ENCODE measurements at regions not wholly inside any gene's neighbourhood (a gene's known extent, or its start where the extent isn't known, plus 50 kb on each side); places are given as distances from the start of the nearest gene placed in this dataset.

DNA sequence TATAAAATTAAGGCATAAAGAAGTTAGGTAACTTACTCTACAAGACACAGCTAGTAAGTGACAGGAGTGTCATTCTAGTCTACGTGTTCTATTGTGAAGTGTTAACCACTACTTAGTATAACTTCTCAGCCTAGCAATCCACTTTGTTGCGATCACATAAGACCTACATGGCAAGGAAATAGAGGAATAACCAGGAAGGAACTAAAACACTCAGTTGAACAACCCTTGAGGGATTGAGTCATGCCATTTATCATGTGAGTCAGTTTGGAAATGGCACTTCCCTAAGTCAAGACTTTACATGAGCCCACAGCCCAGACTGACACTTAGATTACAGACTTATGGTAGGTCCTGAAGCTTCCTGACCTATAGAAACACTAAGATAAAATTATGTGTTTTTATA lies 279.5 kb upstream of the PCDH20 start:
- no peak for TF ChIP-seq GATA2 (IDR thresholded peaks at IDR 0.05; ENCODE audit: low read depth, low read length)
- no peak for TF ChIP-seq GATA3 (IDR thresholded peaks at IDR 0.05; ENCODE audit: low read depth, low read length)

DNA sequence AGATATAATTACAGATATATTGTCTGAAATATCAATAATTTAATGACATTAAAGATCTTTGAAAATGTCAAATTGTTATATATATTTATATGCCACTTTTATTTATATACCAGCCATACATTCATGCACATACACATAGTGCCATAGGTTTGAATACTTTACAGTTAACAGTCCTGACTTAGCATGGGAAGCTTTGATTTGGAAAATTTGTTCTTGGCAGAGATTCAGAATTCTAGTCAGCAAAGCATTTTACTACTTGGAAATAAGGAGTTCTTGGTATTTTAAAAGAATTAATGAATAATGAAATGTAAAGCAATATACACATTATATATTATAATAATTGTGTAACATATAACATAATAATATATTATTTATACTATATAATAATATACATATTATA lies 277.0 kb upstream of the PCDH20 start:
- TF ChIP-seq GATA2 (IDR thresholded peaks at IDR 0.05; ENCODE audit: low read depth, low read length) (no peak), GATA3 (IDR thresholded peaks at IDR 0.05; ENCODE audit: low read depth, low read length) (no peak)

DNA sequence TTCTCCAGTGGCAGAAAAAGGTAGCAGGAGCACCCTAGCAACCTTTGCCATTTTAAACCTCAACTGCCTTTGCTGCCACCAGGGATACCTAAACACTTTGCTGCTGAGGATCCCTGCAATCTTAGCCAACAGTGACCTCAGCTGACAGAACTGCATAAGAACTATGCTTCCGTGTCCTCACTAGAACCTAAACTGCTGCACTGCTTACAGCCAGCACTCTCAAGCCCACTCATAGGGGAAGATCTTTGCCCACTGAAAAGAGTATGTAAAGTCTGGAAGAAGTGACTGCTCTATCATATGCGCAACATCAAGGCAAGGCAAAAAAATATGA lies 270.0 kb upstream of the PCDH20 start:
- no peak for TF ChIP-seq GATA3 (IDR thresholded peaks at IDR 0.05; ENCODE audit: low read depth, low read length)
- TF ChIP-seq GATA2 (IDR thresholded peaks at IDR 0.05; ENCODE audit: low read depth, low read length): no peak

DNA sequence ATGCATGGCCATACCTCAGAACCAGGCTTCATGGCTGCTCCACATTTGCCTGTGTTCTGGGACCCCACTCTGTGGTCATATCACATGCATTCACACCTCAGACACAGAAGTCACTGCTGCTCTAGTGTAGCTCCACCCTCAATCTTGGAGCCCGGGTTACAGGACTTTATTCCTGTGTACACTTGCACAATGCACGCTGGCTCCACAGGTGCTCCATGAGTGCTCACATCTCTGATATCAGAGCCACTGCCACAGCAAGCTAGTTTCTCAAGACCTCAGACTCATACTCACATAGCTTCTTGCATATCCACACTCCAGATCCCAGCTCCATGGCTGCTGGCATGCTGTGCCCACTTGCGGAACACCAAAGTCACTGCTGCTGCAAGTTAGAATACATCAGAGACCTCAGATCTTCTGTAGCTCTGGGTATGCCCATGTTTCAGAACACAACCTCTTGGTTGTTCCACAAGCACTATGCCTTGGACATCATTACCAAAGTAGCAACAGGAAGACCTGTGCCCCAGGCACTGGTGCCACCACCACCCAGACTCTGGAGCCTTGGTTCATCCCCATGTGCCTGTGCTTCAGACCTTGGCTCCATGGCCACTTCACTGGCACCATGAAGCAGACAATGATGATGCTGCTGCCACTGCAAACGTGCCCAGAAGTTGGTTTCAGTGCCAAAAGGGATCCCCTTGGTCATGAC lies 269.5 kb upstream of the PCDH20 start:
- TF ChIP-seq GATA3 (IDR thresholded peaks at IDR 0.05; ENCODE audit: low read depth, low read length) (no peak), GATA2 (IDR thresholded peaks at IDR 0.05; ENCODE audit: low read depth, low read length) (no peak)

DNA sequence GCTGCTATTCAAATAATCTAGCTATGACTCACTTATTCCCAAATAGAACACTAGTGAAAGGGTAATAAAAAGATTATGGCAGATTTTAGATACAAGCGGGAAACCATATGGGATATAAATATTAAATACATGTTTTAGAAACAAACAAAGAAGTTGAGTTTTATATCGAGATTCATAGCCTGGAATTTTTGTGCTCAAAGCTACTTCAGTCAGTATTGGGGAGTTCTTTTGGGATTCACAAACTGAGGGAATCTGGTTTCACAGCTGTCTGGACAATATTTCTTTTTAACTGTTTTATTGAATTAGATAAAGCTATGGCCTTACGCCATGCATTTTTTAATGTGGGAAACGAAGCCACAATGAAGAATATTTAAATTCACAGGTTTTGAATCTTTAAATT lies 257.1 kb upstream of the PCDH20 start:
- TF ChIP-seq GATA3 (IDR thresholded peaks at IDR 0.05; ENCODE audit: low read depth, low read length) (no peak), GATA2 (IDR thresholded peaks at IDR 0.05; ENCODE audit: low read depth, low read length) (no peak)

DNA sequence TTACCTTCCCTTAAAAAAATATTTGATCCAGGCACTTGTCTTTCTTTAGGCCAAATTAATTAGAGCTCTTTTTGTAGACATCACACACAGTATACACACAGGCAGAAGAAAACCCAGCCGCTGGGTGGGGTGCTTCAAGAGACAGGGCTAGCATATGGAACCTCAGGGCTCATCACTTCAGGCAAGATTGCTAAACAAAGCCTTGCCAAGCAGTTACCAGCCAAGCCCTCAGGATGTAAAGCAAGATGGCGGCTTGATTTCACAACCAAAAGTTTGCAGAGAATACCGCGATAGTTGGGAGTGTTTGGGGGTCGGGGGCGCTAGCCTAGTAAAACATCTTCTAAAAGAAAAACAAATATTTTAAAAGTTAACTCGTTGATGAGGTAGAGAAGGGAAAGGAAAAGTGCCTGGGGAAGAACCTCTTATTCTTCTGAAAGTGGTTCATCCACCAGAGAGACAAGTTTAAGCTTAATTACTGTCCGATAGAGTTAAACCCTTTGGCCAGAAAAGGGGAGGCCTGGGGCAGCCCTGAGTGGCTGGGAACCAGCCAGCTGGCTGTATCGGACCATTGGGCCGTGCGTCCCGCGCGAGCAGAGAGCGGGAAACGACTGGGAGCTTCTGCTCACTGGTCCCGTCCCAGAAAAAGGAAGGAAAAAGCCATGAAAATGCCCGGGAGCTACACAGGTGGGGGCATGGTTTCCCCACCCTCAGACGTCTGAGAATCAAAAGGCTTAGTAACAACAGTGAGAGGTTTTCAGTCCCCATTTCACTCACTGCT lies 254.9 kb upstream of the PCDH20 start:
- TF ChIP-seq GATA2 (IDR thresholded peaks at IDR 0.05; ENCODE audit: low read depth, low read length) (no peak), GATA3 (IDR thresholded peaks at IDR 0.05; ENCODE audit: low read depth, low read length) (no peak)

DNA sequence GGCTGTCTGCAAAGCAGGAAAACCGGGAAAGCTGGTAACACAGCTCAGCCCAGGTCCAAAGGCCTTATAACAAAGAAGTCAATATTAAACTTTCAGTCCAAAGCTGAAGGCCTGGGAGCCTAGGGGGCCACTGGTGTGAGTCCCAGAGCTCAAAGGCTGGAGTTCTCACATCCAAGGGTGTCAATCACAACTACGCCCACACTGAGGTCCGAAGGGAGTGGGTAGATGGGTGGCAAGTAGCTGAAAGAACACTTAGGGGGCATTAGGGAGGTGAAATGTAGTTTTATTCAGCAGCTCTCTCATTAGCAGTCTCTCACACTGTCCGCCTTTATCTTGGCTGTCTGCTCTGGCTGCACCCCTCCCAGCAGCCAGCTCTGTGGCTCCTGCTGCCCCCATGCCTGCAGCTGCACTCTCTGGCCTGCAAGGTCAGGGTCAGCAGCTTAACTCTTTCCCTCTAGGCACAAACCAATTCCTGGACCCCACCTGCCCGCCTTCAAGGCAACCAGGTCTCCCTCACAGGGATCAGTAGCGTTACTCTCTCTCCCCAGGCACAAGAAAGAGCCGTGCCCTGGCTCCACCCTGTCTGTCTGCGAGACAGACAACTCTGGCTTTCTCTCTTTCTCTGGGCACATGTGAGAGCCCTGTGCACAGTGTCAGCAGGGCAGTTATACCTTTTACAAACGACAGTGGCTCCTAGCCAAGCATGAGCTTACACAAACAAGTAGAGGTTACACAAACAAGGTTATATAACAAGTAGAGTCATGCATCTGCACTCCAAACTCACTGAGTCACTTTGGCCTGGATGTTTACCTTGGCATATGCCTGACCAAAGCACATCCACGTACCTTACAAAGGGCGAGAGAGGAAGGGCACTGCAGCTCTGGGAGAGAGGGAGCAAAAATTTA lies 249.4 kb upstream of the PCDH20 start:
- no peak for TF ChIP-seq GATA2 (IDR thresholded peaks at IDR 0.05; ENCODE audit: low read depth, low read length)
- no peak for TF ChIP-seq GATA3 (IDR thresholded peaks at IDR 0.05; ENCODE audit: low read depth, low read length)

DNA sequence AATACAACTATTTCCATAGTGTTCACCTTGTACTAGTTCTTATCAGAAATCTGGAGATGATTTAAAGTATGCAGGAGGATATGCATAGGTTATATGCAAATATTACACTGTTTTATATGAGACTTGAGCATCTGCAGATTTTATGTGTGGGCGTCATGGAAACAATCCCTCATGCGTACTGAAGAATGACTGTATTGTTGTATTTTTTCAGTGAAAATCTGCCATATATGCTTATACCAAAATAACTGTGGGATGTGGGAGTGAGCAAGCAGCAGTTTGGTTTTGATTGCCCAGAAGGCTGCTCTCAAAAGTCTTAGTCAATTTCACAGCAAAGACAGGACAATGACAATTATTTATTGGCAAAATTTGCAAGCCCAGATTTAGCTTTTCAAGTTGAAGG lies 238.8 kb upstream of the PCDH20 start:
- TF ChIP-seq GATA3 (IDR thresholded peaks at IDR 0.05; ENCODE audit: low read depth, low read length) (no peak), GATA2 (IDR thresholded peaks at IDR 0.05; ENCODE audit: low read depth, low read length) (no peak)

DNA sequence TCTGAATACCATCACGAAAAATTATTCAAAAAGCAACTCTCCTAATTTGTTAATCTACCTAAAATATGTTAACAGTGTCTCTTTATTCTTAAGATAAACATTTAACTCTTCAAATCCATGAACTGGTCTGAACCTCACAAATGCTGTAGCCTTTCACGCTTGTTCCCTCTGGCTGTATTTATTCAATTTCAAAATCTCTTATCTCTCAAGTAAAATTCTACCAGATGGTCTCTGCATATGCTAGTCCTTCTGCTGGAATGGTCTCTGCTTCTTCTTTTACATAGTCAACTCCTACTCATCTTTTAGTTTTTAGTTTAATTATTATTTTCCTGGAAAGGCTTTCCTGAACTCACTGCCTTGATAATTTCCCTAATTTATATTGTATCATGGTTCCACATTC lies 232.9 kb upstream of the PCDH20 start:
- no peak for TF ChIP-seq GATA2 (IDR thresholded peaks at IDR 0.05; ENCODE audit: low read depth, low read length)
- TF ChIP-seq GATA3 (IDR thresholded peaks at IDR 0.05; ENCODE audit: low read depth, low read length): no peak

DNA sequence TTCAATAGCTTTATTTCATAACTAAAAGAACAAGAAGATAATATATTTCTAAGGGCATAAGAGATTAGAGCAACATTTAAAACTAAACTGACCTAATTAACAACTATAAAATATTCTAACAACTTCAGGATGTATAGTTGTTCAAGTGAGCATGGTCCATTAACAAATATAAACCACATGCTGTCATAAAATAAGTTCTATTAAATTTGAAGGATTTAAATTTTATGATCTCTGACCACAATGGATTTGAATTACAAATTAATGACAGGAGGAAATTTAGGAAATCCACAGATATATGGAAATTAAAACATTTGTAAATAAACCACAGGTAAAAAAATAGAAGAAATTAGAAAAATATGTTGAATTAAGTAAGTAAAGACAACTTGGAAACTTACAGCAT lies 196.5 kb upstream of the PCDH20 start:
- no peak for TF ChIP-seq GATA2 (IDR thresholded peaks at IDR 0.05; ENCODE audit: low read depth, low read length)

DNA sequence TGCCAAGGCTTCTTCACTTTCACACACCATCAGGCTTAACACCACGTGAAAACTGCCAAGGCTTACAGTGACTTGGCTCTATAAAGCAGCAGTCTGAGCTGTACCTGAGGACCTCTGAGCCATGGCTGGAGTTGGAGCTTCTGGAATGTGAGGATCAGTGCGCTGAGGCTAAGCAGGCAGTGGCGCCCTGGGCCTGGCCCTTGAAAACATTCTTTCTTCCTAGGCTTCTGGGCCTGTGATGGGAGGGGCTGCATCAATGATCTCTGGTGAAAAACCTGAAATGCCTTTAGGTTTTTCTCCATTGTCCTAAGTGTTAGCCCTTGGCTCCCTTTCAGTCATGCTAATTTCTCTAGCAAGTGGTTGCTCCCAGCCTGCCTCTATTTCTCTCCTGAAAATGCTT lies 192.5 kb upstream of the PCDH20 start:
- no peak for TF ChIP-seq GATA2 (IDR thresholded peaks at IDR 0.05; ENCODE audit: low read depth, low read length)
- no peak for TF ChIP-seq GATA3 (IDR thresholded peaks at IDR 0.05; ENCODE audit: low read depth, low read length)

DNA sequence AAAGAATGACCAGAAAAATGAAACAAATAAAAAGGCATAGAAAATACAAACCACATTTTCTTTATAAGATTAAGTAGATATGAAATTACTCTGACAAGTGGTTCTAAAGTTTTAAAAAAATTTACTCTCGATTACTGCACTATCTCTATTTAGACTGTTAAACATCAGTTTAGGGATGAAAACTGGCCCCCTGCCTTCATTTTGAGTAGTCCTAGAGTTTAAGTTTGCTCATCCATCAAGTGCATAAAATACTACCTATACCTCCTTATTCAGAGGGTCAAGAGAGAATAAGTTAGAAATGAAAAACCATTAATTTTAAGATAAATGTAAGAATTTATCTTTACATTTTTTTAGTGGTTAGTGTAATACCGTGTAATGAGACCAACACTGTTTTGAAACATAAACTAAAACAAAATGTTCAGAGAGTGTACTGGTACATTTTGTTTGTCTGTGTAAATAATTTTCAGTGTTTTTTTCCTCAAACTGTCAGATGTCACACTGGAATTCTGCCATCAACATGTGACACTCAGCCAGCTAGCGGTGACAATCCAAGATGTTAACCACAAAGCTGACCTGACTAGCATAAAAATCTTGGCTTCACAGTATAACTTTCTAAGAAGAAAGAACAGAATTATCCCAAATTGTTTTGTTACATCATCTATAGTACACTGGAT lies 184.8 kb upstream of the PCDH20 start:
- TF ChIP-seq GATA3 (IDR thresholded peaks at IDR 0.05; ENCODE audit: low read depth, low read length): no peak
- TF ChIP-seq GATA2 (IDR thresholded peaks at IDR 0.05; ENCODE audit: low read depth, low read length): no peak

DNA sequence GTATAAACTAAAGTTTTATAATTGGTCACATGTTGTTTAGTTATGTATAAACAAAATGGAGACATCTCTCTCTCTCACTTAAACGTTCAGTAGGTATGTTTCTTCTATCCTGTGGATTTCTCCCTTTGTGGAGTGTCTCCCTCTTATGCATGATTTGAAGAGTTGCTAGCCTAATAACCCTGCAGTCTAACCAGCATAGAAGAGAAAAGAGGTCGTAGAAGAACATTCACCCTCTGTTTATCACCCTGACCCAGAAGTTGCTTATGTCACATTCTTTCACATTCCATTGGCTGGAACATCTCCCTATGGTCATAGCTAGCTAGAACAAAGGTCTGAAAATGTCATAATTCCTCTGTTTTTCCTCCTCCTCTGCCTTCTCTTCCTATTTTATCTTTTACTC lies 176.8 kb upstream of the PCDH20 start:
- TF ChIP-seq GATA2 (IDR thresholded peaks at IDR 0.05; ENCODE audit: low read depth, low read length) (no peak), GATA3 (IDR thresholded peaks at IDR 0.05; ENCODE audit: low read depth, low read length) (no peak)

DNA sequence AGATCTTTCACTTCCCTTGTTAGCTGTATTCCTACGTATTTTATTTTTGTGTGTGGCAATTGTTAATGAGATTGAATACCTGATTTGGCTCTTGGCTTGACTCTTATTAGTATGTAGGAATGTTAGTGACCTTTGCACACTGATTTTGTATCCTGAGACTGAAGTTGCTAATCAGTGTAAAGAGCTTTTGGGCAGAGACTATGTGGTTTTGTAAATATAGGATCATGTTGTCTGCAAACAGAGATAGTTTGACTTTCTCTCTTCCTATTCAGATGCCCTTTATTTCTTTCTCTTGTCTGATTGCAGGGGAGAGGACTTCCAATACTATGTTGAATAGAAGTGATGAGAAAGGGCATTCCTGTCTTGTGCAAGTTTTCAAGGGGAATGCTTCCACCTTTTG lies 160.3 kb upstream of the PCDH20 start:
- no peak for TF ChIP-seq GATA3 (IDR thresholded peaks at IDR 0.05; ENCODE audit: low read depth, low read length)
- TF ChIP-seq GATA2 (IDR thresholded peaks at IDR 0.05; ENCODE audit: low read depth, low read length): no peak
